GM18909 (cell line): ENCODE measurements at regions not wholly inside any gene's neighbourhood (a gene's known extent, or its start where the extent isn't known, plus 50 kb on each side); places are given as distances from the start of the nearest gene placed in this dataset.

Source experiments
- ATAC-seq: cut with Tn5 transposase; IDR thresholded peaks from one replicate; pipeline ENCODE4 v1.9.1; 2021; ENCODE audit warnings: mild to moderate bottlenecking; ENCODE audit not compliant: unreplicated experiment, poor library complexity

DNA sequence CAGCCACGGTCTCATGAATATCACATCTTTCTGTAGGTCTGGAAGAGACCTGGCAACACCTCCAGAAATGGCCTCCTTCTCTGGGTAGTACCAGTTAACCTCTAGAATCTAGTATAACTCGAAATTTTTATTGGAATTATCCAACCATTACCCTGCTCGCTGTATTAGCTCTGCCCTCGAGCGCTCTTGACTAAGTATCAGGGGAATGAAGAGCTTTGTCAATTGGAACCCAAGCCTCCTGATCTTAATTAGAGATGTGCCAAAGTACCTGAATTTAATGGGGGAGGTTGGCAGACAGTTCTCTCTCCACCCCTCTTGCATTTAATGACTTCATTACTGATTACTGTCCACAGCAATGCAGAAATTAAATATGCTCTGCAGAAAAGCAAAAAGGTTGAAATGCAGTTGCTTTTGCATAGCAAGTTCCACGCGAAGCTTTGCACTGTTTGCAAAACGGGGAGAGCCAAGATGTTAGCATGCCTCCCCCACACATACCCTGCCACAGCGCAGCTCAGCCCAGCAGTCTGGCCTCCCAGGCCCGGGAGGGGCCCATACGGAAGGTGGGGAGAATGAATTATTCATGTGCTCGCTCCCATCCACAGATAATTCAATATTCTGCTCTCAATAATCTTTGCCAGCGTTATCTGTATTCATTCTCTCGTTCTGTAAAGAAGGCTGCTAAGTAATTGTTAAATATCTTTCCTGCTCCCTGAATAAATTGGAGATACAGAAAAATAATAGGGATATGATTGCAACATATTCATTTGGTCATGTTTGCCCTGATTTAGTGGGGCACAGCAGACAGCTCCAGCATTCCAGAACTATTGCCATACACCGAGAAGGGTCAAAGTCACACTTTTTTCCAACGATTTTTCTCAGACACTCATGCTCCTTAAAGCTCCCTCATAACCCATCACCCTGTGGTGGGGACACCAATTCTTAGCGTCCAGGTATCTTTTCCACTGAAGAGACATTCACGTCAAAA, 305.8 kb downstream of the CDH26 start:
- no peak for ATAC-seq

DNA sequence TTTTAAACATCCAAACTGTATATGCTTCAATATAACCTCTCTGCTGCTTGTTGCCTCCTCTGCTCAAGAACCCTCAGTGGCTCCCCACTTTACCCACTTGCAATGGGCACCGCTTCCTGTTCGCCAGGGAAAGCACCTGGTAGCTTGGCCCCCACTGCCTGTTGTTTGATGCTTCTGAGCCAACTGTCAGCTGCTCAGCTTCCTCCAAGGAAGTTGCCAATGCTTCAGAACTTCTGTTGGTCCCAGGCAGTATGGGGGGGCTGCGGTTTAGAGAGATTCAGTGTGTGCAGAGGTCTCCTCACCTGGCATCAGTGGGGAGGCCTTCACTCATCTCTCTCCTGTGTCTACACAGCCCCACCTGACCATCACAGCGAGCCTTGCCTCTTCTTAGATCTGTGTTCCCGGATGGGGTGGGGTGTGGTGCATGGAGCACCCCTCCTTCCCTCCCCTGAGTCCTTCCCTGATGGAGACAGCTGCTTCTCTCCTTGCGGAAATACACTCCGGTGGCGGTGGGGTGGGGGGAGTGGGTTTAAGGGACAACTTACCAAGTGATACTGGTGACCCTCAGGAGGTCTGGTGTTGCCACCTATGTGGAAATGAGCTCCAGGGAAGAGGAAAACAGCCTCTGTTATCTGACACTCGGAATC, 308.1 kb downstream of the CDH26 start:
- ATAC-seq = no peak

DNA sequence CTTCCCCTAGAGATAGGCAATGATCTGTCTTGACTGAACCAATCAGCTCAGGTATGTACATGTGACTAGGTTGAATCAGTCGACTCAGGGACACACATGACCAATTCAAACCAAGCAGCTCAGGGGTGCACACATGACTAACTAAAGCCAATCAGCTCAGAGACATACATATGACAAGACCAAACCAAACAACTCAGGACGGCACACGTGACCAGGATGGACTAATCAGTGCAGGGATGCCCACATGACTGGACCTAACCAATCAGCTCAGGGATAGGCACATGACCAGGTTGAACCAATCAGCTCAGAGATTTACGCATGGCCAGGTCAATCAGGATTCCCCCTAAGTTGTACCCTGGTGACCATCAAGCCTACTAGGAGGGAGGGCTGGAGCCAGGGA, 310.3 kb downstream of the CDH26 start:
- ATAC-seq = no peak

DNA sequence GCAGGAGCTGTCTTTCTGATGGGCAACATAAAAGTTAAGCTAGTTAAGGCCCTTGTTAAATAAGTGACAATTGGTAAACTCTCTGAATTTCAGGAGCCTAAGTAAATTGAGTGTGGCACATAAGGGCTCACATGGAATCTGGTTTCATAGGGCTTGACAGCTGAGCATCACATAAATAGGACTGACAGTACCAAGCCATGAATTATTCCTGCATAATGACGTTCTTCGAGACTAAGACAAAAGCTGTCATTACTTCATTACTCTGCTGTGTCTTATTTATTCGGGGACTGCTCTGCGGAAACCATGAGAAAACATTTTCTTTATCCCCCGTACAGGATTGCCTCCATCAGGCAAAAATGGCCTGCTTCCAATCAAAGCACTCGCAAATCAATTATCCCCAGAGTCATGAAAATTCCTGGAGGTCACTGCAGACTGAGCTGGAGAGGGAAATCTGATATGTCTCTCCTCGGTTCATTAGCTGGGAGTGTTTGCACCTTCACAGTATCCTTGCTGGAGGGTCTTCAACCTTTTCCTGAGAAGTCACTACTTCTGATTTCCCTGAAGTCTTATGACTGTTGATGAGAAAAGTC, 311.4 kb downstream of the CDH26 start:
- no peak for ATAC-seq

DNA sequence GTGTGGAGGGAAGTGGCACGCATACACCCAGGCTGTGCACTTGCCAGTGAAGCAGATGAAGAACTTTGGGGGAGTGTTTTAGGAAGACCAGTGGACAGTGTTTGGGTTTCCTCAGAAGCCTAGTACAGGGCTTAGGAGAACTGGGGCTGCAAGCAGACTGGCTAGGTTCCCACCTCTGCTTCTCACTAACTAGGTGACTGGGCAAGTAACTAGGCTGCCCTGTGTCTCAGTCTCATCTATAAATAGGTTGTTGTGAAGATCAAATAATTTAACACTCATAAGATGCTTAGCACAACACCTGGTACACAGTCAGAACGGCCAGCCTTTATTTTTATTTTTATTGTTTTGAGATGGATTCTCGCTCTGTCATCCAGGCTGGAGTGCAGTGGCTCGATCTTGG, 312.1 kb downstream of the CDH26 start:
- no peak for ATAC-seq

DNA sequence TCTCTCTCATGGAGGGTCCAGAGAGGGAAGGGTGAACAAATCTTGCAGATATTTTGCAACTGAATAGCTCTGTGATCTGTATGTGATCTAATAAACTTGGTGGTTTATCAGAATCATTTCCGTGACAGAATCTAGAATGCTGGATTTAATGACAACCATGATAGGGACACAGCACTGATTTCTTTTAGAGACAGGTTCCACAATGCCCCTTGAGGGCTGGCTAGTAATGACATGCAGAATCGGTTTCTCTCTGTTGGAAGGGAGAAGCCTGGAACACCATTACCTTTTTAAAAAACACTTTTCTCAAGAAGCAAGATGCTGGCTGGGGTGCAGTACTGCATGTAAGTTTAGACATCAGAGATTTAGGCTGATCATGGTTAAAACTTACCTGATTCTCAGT, 313.4 kb downstream of the CDH26 start:
- no peak for ATAC-seq

DNA sequence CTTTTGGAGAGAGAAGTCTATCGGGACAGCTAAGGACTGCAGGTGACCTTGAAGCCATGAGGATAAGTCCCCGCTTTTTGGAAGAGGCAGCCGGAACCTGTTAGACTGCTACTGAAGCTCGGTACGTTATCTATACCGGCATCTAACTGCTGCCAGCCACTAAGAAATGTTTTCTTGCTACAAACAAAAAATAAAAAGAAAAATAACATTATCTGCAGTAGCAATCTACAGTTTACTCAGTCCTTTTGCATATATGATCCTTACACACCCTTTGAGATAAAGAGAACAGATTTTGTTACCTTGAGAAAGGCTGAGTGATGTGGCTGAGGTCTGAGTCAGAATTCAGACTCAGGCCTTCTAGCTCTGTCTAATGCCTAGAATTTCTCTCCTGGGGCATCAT, 314.6 kb downstream of the CDH26 start:
- ATAC-seq = no peak

DNA sequence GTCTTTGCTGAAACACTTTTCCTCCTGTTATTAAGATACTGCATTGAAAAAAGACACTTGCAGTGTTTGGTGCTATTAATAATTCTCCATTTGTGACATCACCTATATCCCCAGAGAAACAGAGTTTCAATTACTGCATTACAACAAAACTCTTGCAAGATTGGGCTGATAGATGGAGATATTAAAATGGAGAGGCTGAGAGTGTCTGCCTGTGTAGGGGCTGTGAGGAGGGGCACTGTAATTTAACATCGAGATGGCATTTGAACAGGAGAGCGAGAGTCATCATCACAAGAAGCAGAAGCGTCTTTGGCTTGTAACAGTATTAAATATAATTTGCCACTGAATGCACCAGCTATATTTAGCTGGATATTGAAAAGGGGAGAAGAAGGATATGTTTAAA, 316.5 kb downstream of the CDH26 start:
- ATAC-seq = no peak

DNA sequence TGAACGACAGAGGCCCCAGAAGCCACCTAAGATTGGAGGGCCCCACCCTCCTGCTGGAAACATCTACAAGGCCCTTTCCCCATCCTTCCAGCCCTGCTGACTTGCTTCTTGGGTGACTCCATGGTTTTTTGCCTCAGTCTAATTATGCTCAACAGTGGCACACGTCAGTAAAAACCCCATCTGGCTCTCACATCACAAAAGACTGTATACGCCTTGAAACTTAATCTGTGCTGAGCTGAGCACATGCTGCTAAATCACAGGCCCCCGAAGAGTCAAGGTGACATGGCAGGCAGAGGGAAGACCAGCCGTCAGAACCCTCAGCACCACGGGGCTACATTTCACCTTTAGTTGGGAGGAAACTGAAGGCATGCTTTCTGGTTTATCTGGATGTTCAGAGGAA, 323.1 kb downstream of the CDH26 start:
- no peak for ATAC-seq

DNA sequence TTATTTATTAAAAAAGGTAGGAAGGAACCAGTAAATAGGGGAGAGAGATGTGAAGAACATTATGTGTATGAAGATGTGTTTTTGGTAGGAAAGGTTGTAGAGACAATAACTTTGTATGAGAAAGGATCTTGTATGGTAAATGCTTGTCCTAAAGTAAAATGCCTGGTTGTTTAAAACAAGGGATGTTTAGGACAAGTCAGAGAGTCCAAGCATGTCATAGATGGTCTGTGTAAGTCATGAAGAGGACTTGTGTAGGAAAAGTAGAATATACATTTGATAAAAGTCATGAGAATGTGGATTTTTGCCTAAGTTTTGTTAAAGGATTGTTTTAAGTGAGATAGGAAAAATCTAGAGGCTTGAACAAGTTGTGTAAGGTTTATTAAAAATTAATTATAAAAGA, 325.1 kb downstream of the CDH26 start:
- no peak for ATAC-seq

DNA sequence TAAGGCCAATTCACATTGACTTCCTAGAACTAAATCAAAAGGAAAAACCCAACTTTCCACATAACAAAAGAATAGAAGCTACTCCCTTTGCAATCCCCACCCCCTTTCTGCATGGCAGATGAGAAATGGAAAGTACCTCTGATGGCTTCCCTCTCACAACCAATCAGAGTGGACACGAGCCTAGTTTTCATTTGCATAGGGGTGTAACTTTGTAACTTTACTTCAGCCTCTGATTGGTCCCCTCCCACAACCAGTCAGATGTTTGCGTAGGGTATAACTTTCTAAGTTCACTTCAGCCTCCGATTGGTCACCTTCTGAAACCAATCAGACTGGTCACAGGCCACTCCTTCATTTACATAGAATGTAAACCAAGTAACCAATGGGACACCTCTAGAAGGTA, 328.5 kb downstream of the CDH26 start:
- ATAC-seq = no peak

DNA sequence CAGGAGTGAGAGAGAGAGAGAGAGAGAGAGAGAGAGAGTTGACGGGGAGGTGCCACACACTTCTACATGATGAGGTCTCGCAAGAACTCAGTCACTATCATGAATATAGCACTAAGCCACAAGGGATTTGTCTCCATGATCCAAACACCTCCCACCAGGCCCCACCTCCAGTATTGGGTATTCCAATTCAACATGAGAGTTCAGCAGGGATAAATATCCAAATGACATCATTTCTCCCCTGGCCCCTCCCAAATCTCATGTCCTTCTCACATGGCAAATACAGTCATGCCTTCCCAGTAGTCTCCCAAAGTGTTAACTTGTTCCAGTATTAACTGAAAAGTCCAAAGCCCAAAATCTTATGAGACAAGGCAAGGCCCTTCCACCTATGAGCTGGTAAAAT, 330.7 kb downstream of the CDH26 start:
- ATAC-seq = no peak

DNA sequence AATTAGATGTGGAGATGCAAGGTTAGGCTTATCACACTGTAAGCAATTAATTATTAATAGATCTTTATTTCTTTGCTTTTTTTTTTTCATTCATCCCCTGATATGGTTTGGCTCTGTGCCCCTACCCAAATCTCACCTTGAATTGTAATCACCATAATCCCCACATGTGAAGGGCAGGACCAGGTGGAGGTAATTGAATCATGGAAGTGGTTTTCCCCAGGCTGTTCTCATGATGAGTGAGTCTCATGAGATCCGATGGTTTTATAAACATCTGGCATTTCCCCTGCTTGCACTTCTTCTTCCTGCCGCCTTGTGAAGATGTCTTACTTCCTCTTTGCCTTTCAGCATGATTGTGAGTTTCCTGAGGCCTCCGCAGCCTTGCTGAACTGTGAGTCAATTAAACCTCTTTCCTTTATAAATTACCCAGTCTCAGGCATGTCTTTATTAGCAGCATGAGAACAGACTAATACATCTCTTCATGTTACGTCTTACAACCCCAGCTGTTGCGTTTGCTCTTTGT, 333.8 kb downstream of the CDH26 start:
- no peak for ATAC-seq

DNA sequence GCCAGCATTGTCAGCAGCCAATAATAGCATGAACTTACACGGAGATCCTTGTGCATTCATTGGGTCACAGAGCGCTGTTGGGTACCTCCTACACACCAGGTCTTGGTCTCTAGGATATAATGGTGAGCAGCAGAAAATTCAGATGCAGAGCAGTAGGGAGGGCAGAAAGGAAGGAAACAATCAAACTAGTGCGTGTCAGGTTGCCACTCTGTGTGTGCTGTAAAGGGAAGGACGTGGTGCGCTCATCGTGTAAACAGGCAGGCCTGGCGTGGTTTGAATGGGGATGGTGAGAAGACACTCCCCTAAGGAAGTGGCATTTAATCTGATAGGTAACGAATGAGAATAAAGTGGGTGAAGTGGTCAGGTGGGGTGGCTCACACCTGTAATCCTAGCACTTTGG, 336.4 kb downstream of the CDH26 start:
- ATAC-seq = no peak

DNA sequence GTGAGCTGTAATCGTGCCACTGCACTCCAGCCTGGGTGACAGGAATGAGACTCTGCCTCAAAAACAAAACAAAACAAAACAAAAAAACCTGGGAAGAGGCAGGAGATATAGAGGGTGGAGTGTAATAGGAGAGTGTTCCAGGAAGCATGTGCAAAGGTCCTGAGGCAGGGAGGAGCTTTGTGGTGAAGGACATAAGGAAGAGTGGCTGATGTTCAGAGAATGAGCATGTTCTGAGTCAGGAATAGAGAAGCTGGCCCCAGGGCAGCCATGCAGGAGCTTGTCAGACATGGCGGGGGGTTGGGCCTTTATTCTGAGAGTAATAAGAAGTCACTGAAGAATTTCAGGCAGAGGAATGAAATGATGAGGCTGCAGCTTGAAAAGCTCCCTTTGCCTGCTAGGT, 337.0 kb downstream of the CDH26 start:
- ATAC-seq = no peak

DNA sequence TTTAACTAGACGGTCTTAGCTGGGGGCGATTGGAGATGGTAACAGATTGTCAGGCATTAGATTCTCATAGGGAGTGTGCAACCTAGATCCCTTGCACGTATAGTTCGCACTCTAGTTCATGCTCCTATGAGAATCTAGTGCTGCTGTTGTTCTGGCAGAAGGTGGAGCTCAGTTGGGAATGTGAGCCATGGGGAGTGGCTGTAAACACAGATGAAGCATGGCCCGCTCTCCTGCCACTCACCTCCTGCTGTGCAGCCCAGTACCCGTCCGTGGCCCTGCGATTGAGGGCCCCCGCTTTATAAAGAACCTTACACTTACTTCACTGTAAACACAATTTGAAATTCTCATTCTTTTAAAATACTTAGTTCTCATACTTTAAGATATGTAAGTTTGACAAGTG, 339.4 kb downstream of the CDH26 start:
- no peak for ATAC-seq

DNA sequence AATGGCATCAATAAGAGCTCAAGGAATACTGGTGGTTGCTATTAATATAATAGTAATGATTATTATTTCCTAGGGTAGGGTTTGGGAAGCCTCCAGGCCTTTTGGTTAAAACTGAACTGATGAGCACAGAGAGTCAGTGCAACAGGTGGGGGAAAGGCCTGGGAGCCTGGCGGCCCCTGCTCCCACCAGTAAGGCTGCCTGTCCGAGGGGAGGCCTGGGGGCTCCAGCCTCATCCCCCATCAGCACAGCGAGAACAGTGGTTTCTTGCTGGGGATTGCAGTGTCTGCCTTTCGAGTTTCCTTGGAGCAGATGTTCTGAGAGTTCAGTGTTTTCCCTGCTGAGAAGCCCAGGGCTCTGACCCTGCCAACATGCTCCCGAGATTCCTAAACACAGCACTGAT, 340.4 kb downstream of the CDH26 start:
- no peak for ATAC-seq

DNA sequence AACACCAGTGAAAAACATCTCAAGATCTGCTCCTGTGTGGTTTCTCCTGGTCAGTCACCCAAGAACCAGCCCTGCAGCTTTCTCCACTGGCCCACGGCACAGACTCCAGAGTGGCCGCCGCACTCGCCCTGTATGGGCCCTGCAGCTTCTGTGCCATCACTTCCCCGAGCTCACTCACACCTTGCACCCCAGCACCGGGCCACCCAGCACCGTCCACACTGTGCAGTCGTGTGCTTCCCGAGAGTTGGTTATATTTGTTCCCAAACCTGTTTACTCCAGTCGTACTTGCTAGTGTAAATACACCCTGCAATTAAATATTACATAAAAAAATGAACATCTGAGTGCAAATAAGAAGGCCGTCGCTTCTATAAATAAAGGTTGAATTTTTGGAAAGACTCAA, 341.7 kb downstream of the CDH26 start:
- no peak for ATAC-seq

DNA sequence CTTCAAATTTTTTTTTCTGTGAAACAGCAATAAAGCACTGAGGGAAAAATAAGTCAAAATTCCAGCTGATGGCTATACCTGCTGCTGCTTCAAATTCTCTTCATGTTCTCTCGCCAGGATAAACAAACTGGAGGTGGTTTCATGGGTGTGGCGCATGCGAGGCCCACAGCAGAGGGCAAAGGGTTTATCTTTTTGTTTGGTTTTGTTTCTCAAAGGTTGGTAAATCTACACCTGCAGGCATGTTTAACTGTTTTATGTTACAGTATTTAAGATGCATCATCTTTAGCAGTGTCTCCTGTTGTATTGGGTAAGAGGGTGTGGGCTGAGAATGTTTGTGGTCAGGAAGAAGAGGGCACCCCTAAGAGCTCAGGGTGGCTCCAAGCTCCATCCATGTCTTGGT, 342.2 kb downstream of the CDH26 start:
- no peak for ATAC-seq

DNA sequence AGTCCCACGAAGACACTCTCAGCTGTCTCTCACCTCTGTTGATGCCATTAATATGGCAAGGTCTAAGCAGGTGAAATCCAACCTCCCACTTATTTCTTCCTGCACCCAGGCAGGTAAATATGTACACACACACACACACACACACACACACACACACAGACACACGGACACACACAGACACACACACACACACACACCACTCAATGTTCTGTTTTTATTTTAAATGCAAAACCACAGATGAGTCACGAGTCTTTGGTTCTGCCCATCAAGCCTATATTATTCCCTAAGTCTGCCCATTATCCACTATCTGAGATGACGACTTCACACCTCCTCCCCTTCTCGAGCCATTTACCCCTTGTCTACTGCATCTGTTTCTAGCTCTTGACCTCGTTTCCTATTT, 344.7 kb downstream of the CDH26 start:
- no peak for ATAC-seq

DNA sequence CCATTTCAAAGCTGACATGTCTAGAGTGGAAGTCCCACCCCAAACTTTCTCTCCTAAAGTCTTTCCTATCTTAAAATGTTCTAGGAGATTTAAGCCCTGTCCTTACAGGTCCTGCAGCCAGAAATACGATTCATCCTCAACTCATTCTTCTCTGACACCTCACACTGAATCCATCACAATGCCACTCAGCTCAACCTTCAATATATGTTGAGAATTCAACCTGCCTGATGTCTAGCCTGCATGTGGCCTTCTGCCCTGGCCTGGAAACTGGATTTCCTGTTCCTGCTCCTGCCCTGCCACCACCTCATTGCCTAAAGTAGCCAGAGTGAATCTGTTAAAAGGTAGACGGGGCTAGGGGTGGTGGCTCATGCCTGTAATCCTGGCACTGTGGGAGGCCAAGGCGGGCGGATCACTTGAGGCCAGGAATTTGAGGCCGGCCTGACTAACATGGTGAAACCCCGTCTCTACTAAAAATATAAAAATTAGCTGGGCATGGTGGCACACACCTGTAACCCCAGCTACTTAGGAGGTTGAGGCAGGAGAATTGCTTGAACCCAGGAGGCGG, 345.9 kb downstream of the CDH26 start:
- no peak for ATAC-seq
